ENCODE measurements at regions not wholly inside any gene's neighbourhood (a gene's known extent, or its start where the extent isn't known, plus 50 kb on each side); places are given as distances from the start of the nearest gene placed in this dataset.

DNA sequence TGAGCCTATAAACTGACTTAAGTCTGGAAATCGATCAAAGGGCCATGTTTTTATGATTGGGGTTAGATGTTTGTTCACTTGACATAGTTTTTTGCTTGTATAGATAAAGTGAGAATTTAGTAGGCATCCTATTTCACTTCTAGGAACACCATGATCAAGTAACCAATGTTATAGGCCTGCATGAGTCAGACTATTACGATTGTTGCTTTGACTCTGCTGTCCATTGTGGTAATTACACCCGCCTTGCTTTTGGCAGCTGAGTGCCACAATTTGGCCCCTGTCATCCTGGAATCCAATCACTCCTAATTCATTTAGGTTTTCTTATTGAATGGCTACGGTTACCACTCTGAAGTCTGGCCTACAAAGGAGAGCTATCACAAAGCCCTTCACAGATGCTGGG is 67.8 kb upstream of the IL33 start (continued):
- no peak for TF ChIP-seq CTCF (IDR thresholded peaks at IDR 0.05; ENCODE audit: control extremely low read depth in 1 of 3, insufficient read depth in 1 of 3, low read depth in 1 of 3, low read length in 3 of 3)

Data from H1 (cell line).